ENCODE measurements at regions not wholly inside any gene's neighbourhood (a gene's known extent, or its start where the extent isn't known, plus 50 kb on each side); places are given as distances from the start of the nearest gene placed in this dataset.

DNA sequence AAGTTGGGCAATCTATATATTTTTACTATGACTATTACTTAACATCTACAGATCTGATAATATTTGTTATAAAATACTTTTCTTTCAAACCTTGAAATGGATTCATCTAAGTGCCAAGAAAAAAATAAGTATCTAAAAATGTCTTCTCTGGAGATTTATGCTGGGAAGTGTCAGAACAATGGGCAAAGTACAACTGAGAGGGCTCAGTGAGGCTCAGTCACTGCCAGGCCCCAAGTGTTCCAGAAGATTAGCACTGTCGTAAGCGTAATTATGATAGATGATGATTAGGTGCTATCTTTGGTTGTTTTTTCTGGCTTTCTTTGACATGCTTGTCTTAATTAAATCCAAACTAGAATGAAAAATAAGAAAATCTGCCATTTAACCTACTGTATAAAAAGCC is 72.2 kb upstream of the ADAMTS19 start:
- Histone ChIP-seq H3K27ac (ENCODE audit: insufficient read depth, low read depth, low read length) (no peak overlapping the region), H3K4me3 (replicated peaks in 1 of 3; ENCODE audit: insufficient read depth in 1 of 3, low read depth in 1 of 3, low read length in 3 of 3) (no peak overlapping the region), H4K20me1 (replicated peaks; ENCODE audit: control insufficient read depth, extremely low read depth, insufficient read depth, low read length) (no peaks in the 10 kb centered on the region), H3K27me3 (ENCODE audit: control insufficient read depth in 2 of 2, insufficient read depth in 2 of 2, low read length in 2 of 2) (no peaks in the 10 kb centered on the region), H3K79me2 (ENCODE audit: control insufficient read depth, insufficient read depth, low read length) (no peaks in the 10 kb centered on the region), H3K9me1 (replicated peaks; ENCODE audit: control insufficient read depth, extremely low read depth, insufficient read depth, low read length) (no peaks in the 10 kb centered on the region), H3K9ac (replicated peaks; ENCODE audit: extremely low read depth, insufficient read depth, low read length) (no peak overlapping the region), H3K4me1 (ENCODE audit: control insufficient read depth, extremely low read depth, insufficient read depth, low read length) (no peaks in the 10 kb centered on the region), H2AFZ (ENCODE audit: low read depth, low read length) (no peak overlapping the region), H3K9me3 (replicated peaks; ENCODE audit: control insufficient read depth, insufficient read depth, low read length) (no peaks in the 10 kb centered on the region), H3K4me2 (ENCODE audit: insufficient read depth, low read length) (no peak overlapping the region), H3K36me3 (ENCODE audit: control insufficient read depth in 2 of 2, extremely low read depth in 1 of 2, insufficient read depth in 2 of 2, low read length in 2 of 2) (no peaks in the 10 kb centered on the region)
- no peak for DNase-seq (ENCODE audit: low read depth, low spot score)
- intact Hi-C loops (cut with micrococcal nuclease) (no loop called here), dilution Hi-C loops (cut with MboI; ENCODE audit: extremely low pct_ligation_motif_present, low sequenced_read_pairs) (no loop called here)
- no peak for FAIRE-seq
- BruUV-seq (replicated peaks) = no TSS peak
- POLR2A ChIA-PET = no interaction called here
- no peak for TF ChIP-seq GATA2 (IDR thresholded peaks at IDR 0.05; ENCODE audit: insufficient read depth, insufficient read length, low read depth, low read length)
- no peak for TF ChIP-seq POLR2A (IDR thresholded peaks at IDR 0.05; ENCODE audit: low read depth, low read length)
- TF ChIP-seq MYC (IDR thresholded peaks at IDR 0.05; ENCODE audit: low read depth, low read length) = no peak
- no peak for TF ChIP-seq POLR2AphosphoS5 (IDR thresholded peaks at IDR 0.05; ENCODE audit: insufficient read depth, low read depth, low read length)
- TF ChIP-seq, protein P1, sequence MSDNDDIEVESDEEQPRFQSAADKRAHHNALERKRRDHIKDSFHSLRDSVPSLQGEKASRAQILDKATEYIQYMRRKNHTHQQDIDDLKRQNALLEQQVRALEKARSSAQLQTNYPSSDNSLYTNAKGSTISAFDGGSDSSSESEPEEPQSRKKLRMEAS (IDR thresholded peaks at IDR 0.05; ENCODE audit: insufficient read depth, insufficient read length) = no peak
- TF ChIP-seq, protein P2, sequence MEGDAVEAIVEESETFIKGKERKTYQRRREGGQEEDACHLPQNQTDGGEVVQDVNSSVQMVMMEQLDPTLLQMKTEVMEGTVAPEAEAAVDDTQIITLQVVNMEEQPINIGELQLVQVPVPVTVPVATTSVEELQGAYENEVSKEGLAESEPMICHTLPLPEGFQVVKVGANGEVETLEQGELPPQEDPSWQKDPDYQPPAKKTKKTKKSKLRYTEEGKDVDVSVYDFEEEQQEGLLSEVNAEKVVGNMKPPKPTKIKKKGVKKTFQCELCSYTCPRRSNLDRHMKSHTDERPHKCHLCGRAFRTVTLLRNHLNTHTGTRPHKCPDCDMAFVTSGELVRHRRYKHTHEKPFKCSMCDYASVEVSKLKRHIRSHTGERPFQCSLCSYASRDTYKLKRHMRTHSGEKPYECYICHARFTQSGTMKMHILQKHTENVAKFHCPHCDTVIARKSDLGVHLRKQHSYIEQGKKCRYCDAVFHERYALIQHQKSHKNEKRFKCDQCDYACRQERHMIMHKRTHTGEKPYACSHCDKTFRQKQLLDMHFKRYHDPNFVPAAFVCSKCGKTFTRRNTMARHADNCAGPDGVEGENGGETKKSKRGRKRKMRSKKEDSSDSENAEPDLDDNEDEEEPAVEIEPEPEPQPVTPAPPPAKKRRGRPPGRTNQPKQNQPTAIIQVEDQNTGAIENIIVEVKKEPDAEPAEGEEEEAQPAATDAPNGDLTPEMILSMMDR (IDR thresholded peaks at IDR 0.05; ENCODE audit: extremely low read depth in 1 of 2, insufficient read depth in 1 of 2, low read depth in 1 of 2, low read length in 2 of 2) = no peak
- no peak for TF ChIP-seq FOS (IDR thresholded peaks at IDR 0.05; ENCODE audit: borderline replicate concordance, insufficient read depth, low read length)
- no peak for TF ChIP-seq JUN (IDR thresholded peaks at IDR 0.05; ENCODE audit: borderline replicate concordance, insufficient read depth, insufficient read length, low read depth)
- no peak for TF ChIP-seq EZH2 (IDR thresholded peaks at IDR 0.05; ENCODE audit: borderline replicate concordance, low read depth, low read length, severe bottlenecking)
- CTCF ChIA-PET = no interaction called here
